RWPE2 (cell line): ENCODE measurements at regions not wholly inside any gene's neighbourhood (a gene's known extent, or its start where the extent isn't known, plus 50 kb on each side); places are given as distances from the start of the nearest gene placed in this dataset.

Experiments
- ATAC-seq: fragments of 200-7000 bp; cut with Tn5 transposase; 3 replicates; pipeline ENCODE4 v1.9.1; 2021; ENCODE audit warnings: low read depth
- DNase-seq: peaks from one replicate; pipeline ENCODE4 v3.0.0-alpha.2; 2020; ENCODE audit warnings: low spot score
- H3K27ac ChIP-seq: fragments of 450-650 bp; 2 replicates; pipeline ENCODE4 v1.5.1; 2017; ENCODE audit warnings: mild to moderate bottlenecking; ENCODE audit not compliant: poor library complexity, severe bottlenecking
- H3K27me3 ChIP-seq: fragments of 250-450 bp; sonication (Bioruptor Pico); 2 replicates; pipeline ENCODE4 v1.5.1; 2021; ENCODE audit warnings: mild to moderate bottlenecking, moderate library complexity; ENCODE audit not compliant: insufficient read depth, poor library complexity, severe bottlenecking
- H3K36me3 ChIP-seq: fragments of 250-450 bp; sonication (Bioruptor Pico); 2 replicates; pipeline ENCODE4 v1.5.1; 2020; ENCODE audit warnings: low read depth, mild to moderate bottlenecking, moderate library complexity
- H3K4me1 ChIP-seq: fragments of 250-450 bp; sonication (Bioruptor Pico); 2 replicates; pipeline ENCODE4 v1.5.1; 2021; ENCODE audit warnings: mild to moderate bottlenecking, moderate library complexity; ENCODE audit not compliant: insufficient read depth, poor library complexity, severe bottlenecking
- H3K4me3 ChIP-seq: fragments of 250-450 bp; sonication (Bioruptor Pico); 2 replicates; pipeline ENCODE4 v1.5.1; 2021; ENCODE audit warnings: mild to moderate bottlenecking, moderate library complexity; ENCODE audit not compliant: severe bottlenecking
- H3K9me3 ChIP-seq: fragments of 250-450 bp; sonication (Bioruptor Pico); 2 replicates; pipeline ENCODE4 v1.5.1; 2021; ENCODE audit warnings: mild to moderate bottlenecking, moderate library complexity; ENCODE audit not compliant: severe bottlenecking
- TF ChIP-seq, protein P1 (sequence below): fragments of 450-650 bp; IDR thresholded peaks from one replicate; pipeline ENCODE4 v1.5.1; 2017; ENCODE audit warnings: mild to moderate bottlenecking, moderate library complexity; ENCODE audit not compliant: poor library complexity, severe bottlenecking

GRCh38 chr5:103941596-103941995 lies 379.0 kb upstream of the NUDT12 start:
- TF ChIP-seq, protein P1, sequence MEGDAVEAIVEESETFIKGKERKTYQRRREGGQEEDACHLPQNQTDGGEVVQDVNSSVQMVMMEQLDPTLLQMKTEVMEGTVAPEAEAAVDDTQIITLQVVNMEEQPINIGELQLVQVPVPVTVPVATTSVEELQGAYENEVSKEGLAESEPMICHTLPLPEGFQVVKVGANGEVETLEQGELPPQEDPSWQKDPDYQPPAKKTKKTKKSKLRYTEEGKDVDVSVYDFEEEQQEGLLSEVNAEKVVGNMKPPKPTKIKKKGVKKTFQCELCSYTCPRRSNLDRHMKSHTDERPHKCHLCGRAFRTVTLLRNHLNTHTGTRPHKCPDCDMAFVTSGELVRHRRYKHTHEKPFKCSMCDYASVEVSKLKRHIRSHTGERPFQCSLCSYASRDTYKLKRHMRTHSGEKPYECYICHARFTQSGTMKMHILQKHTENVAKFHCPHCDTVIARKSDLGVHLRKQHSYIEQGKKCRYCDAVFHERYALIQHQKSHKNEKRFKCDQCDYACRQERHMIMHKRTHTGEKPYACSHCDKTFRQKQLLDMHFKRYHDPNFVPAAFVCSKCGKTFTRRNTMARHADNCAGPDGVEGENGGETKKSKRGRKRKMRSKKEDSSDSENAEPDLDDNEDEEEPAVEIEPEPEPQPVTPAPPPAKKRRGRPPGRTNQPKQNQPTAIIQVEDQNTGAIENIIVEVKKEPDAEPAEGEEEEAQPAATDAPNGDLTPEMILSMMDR: no peak
- H3K36me3 ChIP-seq: no peaks in the 10 kb centered on the region
- H3K27me3 ChIP-seq: peaks cover 6% of the 10 kb centered on the region
- H3K4me3 ChIP-seq: no peak overlapping the region
- ATAC-seq: no peak
- H3K27ac ChIP-seq: no peak overlapping the region
- H3K9me3 ChIP-seq: no peaks in the 10 kb centered on the region
- no peak for DNase-seq
- no peaks in the 10 kb centered on the region for H3K4me1 ChIP-seq

DNA sequence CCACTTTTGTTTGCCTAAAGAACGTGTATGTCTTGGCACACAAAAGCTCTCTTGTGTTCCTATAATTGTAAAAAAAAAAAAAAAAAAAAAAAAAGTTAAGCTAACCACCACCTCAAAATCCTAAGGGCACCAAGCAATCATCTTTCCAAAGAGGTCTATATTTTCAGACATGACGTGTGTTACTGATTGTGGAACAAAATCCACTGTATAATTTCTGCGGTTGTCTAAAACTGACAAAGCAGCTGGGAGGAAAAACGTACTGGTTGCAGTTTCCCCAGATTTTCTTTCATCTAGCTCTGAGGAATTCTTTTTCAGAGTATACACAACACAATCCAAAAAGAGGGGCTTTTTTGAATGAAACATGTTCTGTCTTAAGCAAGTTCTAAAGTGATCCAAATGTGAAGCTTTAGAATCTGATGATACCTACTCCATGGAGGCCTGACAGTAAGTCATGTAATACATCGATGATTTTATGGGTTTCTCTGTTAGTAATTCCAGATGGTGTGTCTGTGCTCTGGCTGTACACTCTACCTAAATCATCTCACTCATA lies 375.6 kb upstream of the NUDT12 start:
- Histone ChIP-seq H3K4me1 (no peaks in the 10 kb centered on the region), H3K36me3 (no peaks in the 10 kb centered on the region), H3K27ac (no peak overlapping the region), H3K9me3 (no peaks in the 10 kb centered on the region), H3K27me3 (peaks cover 6% of the 10 kb centered on the region), H3K4me3 (no peak overlapping the region)
- TF ChIP-seq, protein P1: no peak
- no peak for ATAC-seq
- DNase-seq: no peak

- no peaks in the 10 kb centered on the region for H3K9me3 ChIP-seq
- DNase-seq (no peak), ATAC-seq (peak; percentile 67; the same call in 2 of the 3 replicates)
- peaks cover 11% of the 10 kb centered on the region for H3K4me1 ChIP-seq
- no peaks in the 10 kb centered on the region for H3K27me3 ChIP-seq
- H3K27ac ChIP-seq: no peak overlapping the region
- H3K4me3 ChIP-seq: no peak overlapping the region
- TF ChIP-seq, protein P1: no peak
- no peaks in the 10 kb centered on the region for H3K36me3 ChIP-seq
Observed at GRCh38 chr5:103929338-103930013, 366.9 kb upstream of the NUDT12 start.

- DNase-seq (no peak), ATAC-seq (no peak)
- Histone ChIP-seq H3K36me3 (no peaks in the 10 kb centered on the region), H3K27ac (no peak overlapping the region), H3K27me3 (no peaks in the 10 kb centered on the region), H3K4me1 (peaks cover 11% of the 10 kb centered on the region), H3K4me3 (no peak overlapping the region), H3K9me3 (no peaks in the 10 kb centered on the region)
- TF ChIP-seq, protein P1: no peak
Observed at GRCh38 chr5:103927739-103928138, 365.1 kb upstream of the NUDT12 start.

GRCh38 chr5:103923616-103924168 lies 361.1 kb upstream of the NUDT12 start:
- Histone ChIP-seq H3K27me3 (no peaks in the 10 kb centered on the region), H3K4me1 (no peaks in the 10 kb centered on the region), H3K36me3 (no peaks in the 10 kb centered on the region), H3K27ac (no peak overlapping the region), H3K4me3 (no peak overlapping the region), H3K9me3 (no peaks in the 10 kb centered on the region)
- TF ChIP-seq, protein P1: no peak
- no peak for DNase-seq
- no peak for ATAC-seq
